HuH-7.5 (cell line): ENCODE measurements at regions not wholly inside any gene's neighbourhood (a gene's known extent, or its start where the extent isn't known, plus 50 kb on each side); places are given as distances from the start of the nearest gene placed in this dataset.

Experiments used
- DNase-seq: peaks from one replicate; pipeline ENCODE4 v3.0.0; 2011; ENCODE audit warnings: low spot score

DNA sequence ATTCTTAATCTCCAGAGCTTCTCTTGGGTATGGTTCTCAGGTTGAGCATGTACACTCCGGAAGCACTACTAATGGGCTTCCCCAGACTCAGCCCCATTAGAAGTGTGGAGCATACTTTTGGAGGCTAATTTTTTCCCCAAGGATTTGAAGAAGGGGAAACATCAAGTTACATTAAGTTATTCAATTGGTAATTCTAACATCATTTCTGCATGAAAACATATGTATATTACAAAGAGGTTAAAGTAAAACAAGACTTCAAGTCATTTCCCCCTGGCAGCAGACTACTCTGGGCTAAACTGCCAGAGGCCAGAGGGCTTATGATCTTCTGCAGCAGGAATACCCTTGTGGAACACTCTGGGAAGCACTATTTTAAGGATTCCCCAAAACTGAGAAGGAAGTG is 227.7 kb upstream of the STK17B start:
- no peak for DNase-seq

DNA sequence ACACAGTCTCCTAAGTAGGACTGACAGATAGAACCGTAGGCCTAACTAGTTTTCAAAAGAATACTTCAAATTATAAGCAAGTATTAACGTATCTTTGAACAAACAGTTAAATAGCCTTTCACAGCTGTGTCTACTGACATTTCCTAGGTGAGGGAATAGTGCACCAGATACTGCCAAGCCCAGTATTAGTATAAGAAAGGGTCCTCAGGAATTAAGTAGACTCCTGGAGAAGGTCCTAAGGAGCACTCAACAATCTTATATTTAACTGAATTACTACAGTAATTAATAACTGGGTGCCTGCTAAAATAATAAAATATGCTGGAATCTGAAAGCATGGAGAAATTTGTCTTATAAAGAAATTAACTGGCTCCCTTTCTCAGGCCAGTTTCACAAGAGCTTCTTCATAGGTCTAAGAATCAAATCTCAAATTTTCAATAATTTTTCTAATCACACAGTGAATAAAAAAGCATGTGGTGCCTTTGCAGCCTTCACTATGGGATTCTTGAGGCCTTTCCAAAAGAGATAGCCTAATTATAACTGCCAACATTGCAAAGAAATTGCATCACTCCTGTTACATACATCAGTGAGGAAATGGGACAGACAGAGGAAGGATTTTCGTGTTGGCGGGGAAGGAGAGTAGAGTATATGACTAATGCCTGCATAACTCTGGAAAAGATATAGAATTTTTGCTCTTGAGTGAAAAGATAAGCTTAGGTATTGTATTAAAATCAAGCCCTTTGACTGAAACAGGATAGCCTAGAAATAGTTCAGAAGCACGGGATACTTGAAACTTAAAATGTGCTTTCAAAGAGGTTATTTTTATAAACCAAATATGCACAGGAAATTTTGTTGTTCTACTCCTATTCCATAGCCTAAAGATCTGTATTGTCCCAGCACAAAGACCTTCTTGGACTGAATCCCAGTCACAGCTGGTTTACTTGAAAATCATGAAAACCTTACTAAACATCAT is 228.6 kb upstream of the STK17B start:
- DNase-seq: peak; percentile 28

DNA sequence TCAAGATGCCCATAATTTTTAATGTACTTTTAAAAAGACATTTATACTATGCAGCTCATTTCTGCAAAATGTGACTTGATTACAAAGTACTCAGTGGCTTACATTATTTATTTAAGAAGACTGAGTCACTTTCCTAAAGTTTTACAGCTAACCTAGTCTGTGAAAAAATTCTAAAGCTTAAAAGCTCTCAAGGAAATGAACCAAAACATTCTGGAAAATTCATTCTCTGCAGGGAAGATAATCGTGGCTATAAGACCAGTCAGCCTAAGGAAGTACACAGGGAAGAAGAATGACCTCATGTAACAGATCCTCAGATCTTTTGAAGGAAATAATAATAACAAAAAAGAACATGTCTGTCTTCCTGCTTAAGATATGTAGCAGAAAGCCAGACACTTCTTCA is 232.1 kb upstream of the STK17B start:
- no peak for DNase-seq

DNA sequence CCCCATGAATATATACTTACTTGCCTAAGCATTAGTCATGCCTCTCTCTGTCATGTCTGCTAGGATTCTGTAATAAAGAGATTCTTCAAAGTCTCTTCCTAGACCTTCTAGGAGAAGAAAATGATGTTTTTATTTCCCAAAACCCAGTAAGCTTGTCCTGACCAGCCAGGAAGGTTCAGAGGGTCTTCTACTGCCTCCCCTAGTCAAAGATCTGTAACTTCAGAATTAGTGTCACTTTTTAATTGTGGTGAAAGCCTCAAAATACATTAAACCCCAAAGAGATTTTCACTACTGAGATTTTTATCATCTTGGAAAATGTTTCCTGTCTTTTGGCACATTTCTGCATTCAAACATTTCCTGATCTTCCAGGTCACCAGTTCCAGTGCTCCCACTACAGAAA is 232.9 kb upstream of the STK17B start:
- DNase-seq: no peak

DNA sequence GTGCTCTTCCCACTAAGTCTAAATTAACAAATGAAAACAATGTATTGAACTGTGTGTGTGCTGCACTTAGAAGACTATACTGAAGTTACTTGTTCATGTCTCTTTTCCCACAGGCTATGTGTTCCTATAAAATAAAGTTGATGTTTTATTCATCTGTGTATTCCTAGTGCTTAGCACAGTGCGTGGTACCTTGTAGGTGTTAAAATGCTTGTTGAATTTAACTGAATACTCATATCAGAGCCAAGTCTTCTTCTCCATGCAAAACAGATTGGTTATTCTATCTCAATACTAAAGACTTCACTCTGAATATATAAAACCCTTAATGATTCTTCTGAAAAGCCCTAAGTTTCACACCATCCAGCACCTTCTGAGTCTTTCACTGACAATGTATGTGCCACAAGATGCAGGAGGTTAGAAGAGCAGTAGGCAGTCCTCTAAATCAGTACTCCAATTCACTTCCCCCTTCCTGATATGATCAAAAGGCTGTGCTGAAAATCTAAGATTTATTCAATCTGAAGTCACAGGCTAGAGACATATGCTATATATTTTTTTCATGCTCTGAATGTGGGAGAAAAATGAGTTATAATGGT is 231.7 kb upstream of the CCDC150 start:
- no peak for DNase-seq

DNA sequence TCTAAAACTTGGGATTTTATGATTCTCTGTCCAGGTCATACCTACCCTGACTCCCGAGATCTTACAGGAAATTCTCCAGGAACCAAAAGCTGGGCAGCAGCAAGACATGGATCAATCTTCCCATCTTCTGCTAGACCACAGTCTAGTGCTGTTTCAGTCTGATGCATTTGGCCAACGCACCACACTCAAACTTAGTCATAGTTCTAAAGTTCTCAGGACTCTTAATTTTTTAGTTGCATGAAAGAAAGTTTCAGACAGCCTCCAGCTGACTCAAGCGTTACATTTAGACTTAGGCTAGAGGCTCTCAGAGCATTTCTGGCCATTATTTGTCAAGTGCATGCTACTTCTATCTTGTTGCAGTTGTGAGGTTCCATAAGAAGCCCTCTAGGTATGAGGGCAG is 230.1 kb upstream of the CCDC150 start:
- DNase-seq: no peak

DNA sequence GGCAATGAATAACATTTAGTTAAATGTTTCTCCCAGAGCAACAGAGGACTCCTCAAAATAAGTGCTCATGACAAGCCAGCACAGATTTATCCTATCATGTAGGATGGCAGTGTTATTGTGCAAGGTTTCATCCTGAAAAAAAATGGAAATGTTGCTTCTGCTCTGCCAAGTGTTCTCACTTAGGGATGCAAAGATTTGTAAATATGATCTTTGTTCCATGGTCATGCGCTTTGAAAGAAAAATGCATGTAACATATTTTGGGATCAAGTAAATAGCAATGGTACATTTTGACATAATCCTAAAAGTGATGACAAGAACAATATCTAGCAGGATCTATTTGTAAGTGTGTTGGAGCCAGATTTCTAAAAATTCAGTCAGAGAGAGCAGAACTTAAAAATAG is 229.5 kb upstream of the CCDC150 start:
- no peak for DNase-seq

DNA sequence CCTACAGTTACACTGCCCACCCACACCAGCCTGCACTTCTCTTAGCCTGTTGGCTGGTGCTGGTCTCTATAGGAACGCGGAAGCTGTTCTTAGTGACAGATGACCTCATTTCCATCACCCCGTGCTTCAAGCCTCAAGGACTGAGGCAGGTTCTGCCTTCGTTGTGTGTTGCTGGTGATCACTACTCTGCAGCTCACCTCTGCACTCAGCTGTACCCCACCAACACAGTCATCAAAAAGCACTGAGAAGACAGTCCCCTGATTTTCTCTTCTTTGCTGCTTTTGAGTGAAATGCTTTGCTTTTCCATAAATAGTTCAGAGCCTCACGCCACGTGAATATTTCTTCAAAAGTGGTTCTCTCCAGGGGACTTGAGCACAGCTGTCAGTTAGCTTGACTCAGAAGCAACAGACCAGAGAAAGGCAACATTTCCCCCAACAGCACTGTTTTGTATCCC is 225.7 kb upstream of the CCDC150 start:
- no peak for DNase-seq

DNA sequence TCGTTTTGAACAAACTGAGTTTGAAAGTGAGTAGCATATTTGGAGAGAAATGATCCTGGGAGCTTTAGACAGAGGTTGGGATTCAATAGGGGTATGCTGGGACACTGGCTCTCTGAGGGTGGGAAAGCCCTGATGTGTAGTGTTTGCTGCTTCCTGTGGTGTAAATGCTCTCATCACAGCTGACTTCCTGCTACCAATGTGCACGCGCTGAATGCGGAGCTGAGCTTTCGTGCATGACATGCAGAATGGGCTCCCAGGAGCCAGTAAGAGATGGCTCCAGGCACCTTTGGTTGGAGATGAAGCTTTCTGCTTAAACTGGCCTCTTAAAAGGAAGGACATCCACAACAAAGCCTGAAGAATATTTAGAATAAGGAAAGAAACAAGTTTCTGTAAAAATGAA is 224.1 kb upstream of the CCDC150 start:
- DNase-seq: no peak

DNA sequence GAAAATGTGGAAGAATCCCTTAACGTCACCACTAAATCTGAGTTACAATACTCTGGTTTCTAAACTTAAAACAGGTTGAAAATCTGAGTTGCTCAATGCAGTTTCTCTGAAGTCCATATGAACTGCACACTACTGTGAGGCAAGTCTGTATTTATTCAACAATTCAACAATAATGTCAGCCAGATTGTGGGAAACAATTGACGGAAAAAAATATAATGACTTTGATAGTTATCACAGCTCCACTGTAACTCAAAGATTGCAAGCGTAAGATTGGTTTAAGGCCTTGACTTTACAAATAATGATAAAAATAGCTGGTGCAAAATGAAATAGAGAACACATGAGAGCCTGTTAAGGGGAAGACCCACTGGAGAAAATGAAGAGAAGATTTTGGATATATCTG is 219.4 kb upstream of the CCDC150 start:
- DNase-seq: no peak

DNA sequence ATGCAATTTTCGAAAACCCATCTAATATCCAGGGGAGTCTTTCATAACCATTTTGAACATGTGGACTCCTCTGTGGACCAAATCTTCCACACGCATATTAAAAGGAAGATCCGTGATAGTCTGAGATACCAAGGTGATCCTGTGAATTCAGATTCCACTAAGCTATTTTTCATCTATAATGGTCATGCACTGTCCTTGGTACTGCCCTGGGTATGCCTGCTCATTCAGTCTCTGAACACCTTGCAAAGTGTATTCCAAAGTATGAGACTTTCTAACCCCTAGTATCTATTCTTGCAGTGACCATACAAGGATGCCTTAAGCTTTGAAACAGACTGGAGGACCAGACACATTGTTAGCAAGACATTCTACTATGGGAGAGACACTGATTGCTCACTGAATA is 217.6 kb upstream of the CCDC150 start:
- no peak for DNase-seq

DNA sequence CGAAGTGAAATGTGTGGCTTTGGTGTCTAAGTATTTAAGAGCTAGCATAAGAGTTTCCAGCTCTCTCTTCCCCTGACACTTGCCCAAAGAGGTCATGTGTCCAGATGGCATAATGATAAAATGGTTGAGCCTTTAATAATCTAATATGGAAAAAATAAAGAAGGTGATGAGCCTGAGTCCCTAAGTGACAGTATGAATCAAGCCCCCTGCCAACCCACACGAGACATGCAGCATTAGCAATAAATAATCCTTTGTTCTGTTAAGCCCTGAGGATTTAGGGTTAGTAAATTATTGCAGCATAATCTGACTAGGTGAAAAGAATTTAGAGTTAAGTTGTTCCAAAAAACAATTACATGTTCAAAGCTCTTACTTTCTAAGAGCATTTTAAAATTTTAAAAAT is 217.2 kb upstream of the CCDC150 start:
- no peak for DNase-seq

DNA sequence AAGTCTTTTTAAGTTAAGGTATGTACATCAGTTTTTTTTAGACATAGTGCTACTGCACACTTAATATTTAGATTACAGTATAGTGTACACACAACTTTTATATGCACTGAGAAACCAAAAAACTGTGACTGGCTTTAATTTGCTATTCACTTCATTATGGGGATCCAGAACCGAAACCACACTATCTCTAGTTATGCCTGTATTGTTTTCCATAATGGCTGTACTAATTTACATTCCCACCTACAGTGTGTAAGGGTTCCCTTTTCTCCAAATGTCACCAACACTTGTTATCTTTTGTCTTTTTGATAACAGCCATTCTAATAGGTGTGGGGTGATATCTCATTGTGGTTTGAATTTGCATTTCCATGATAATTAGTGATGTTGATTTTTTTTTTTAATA is 213.4 kb upstream of the CCDC150 start:
- DNase-seq: no peak

DNA sequence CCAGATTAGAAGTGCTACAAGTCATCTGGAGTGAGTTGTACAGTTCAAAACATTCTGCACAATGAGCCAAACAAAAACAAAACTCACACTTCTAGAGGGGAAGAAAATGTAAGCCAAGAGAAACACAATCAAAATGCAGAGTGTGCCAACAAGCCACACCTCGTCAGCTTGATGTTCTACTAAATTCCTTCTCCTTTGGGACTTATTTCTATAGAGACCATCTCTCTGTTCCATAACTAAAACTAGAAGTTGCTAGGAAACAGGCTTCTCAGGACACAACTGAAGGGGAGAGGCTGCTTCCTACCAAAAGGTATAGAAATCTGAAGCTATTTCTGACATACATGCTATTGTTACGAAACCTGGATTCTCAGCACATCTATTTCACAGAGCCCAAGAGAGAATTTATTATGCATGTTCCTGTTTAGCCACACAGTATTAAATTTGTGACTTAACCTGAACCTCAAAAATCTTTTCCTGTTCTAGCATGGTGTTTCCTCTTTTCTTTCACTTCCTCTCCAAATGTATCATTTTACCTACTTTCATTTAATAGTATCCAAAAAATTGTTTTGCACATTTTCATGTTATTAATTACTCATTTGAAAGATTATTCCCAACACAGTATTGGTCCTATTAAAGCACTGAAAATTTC is 211.4 kb upstream of the CCDC150 start:
- no peak for DNase-seq

DNA sequence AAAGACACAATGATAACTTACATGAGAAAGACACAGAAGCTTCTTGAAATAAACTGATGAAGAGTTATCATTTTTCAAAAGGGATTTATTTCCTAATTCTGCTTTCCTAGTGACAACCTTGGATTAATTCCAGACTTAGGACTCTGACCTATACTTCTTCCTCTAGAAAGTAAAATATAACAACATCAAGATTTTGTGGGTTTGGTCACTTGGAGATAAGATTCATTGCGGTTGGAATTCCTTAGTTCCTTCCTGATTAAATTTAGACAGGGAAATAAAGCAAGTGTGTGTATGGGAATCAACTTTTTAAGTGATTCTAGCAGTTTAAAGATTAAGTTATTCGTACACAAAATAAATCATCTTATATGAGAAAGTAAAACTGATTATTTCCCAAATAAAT is 208.4 kb upstream of the CCDC150 start:
- DNase-seq: no peak

DNA sequence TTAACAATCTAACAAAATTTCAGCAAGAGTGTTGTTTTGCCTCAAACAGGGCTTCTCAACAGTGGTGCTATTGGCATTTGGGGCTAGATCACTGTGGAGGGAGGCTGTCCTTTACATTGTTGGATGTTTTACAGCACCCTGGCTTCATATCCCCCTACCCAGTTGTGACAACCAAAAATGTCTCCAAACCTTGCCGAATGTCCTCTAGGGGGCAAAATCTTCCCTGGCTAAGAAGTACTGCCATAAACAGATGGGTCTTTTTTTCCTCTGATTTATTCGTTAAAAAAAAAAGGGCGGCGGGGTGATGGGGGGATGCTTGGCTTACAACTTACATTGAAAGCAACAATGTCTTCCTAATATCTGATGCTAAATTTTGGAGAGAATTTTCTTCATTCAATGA is 207.6 kb upstream of the CCDC150 start:
- DNase-seq: no peak

DNA sequence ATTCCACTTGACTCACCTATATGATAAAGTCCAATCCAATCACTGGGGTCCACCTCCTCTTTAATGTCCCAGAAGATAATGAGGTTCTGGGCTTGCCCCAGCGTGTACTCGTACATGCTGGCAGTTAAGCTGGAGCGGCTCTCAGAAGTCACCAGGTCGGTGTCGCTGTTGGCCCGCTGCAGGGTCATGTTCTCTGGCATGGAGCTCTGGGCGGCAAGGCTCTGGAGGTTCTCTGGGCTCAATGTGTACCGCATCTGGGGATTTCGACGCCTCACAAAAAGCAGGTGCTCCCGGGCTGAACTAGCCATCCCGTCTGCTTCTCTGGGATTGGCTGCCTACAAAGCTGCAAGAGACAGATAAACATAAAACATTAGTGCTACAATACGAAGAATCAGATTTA is 206.4 kb upstream of the CCDC150 start:
- no peak for DNase-seq

DNA sequence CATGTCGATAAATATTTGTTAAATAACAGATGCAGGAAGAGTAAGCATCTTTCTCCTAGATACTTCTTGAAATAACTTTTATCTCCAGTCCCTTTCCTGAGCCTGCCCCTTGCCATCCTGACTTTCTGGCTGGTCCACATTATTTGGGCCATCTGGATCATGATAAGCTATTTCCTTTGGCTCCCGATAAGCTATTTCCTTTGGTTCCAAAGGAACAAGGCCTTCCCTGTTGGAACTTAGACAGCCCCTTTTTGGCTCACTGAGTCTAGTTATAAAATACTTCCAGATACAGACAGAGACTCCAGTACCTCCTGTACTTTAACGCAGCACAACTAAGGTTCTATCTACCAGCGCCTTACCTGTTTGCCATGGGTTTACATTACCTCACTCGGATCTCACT is 205.3 kb upstream of the CCDC150 start:
- DNase-seq: no peak

DNA sequence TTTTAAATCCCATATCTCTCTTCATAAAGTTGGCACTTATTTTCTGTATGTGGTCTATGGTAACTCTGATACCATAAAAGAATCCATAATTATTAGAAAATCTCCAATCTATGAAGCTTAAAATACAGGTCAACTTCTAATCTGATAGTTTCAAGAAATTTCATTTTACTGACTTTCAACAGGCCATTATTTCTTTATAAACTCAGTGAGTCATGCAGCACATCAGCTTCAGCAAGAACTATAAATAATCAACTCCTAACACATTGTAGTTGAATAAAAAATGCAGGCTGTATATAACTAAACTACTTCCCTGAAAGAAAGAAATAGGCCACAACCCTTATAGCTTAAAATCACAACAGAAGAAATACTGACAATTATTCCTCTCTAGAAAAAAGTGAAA is 204.3 kb upstream of the CCDC150 start:
- DNase-seq: no peak

DNA sequence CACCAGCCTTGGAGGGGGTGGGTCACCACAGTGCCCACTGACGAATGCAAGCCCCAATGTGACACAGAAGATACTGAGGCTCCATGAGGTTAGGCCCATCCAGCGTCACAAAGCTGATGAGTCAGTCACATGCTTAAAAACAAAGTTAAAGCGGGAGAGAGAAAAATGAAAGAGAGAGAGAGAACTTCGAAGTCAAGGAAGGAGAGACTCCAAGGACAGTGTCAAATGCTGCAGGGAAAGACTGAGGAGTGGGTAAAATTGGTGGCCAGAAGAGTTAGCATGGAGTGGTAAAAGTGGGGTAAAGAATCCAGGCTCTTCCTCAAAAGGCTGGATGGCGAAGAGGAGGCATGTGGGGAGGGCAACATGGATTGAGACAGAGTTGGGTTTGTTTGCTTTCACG is 201.9 kb upstream of the CCDC150 start:
- DNase-seq: no peak

DNA sequence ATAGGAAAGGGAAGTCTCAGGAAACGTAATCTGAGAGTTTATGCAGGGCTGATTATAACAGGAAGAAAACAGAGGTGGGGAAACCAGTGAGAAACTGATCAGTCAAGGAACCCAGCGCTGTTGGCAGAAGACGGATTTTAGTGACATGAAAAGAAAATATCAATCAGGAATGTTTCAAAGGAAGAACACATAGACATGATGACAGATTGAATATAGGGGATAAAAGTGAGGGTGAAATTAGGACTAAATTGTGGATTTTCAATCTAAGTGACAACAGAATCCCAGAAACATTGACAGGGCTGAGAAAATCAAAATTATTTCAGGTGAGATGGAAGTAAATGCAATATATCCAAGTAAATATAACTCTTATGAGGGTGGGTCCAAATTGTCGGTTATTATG is 199.8 kb upstream of the CCDC150 start:
- DNase-seq: no peak

DNA sequence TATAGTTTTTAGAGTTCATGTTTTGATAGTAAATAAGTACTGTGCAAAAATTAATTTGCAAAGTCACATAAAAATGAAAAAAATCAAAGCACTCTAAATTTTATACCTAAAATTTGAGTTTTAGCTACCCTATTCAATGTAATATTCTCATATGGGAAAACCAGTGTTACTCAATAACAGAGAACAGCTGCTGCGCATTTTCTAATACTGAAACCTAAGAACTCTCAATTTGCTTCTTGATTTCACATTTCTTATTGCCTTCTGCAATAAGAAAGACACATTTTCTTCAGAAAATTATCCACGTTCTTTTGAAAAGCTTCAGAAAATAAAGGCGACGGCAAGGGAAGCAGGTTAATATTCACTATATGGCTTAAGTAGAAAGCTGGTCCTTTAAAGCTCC is 199.1 kb upstream of the CCDC150 start:
- no peak for DNase-seq

DNA sequence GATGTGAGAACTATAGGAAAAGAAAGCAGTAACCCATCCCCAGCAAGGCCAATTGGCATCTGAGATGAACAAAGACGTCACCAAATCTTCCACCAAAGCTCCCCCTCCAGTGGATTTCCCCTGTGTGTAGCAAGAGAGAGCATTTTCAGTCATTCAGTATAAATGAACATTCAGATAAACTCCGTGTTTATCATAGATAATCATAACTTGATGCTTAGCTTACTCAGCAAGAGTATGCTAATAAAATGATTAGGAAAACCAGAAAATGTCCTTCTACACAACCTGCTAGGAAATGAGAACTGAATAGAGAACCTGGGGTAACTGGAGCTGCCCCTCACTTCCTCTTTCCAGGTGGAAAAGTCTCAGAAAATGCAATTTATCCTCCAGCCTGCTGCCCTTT is 198.0 kb upstream of the CCDC150 start:
- no peak for DNase-seq
